ENCODE measurements at regions not wholly inside any gene's neighbourhood (a gene's known extent, or its start where the extent isn't known, plus 50 kb on each side); places are given as distances from the start of the nearest gene placed in this dataset.

GRCh38 chr16:86101137-86101896 is 202.4 kb downstream of the IRF8 start:
- DNase-seq (ENCODE audit: extremely low read depth, low read depth), result no peak
- no peak for TF ChIP-seq CTCF (IDR thresholded peaks at IDR 0.05; ENCODE audit: low read depth, low read length, missing control alignments)
- no peak overlapping the region for H3K4me3 ChIP-seq (replicated peaks; ENCODE audit: low read depth, low read length)

GRCh38 chr16:86101897-86102157 is 202.9 kb downstream of the IRF8 start:
- no peak for DNase-seq (ENCODE audit: extremely low read depth, low read depth)
- H3K4me3 ChIP-seq (replicated peaks; ENCODE audit: low read depth, low read length), result no peak overlapping the region
- TF ChIP-seq CTCF (IDR thresholded peaks at IDR 0.05; ENCODE audit: low read depth, low read length, missing control alignments), result no peak

GRCh38 chr16:86103320-86103719 is 204.4 kb downstream of the IRF8 start:
- no peak overlapping the region for H3K4me3 ChIP-seq (replicated peaks; ENCODE audit: low read depth, low read length)
- TF ChIP-seq CTCF (IDR thresholded peaks at IDR 0.05; ENCODE audit: low read depth, low read length, missing control alignments), result no peak
- DNase-seq (ENCODE audit: extremely low read depth, low read depth), result no peak

GRCh38 chr16:86104537-86105048 is 205.6 kb downstream of the IRF8 start:
- no peak for TF ChIP-seq CTCF (IDR thresholded peaks at IDR 0.05; ENCODE audit: low read depth, low read length, missing control alignments)
- no peak overlapping the region for H3K4me3 ChIP-seq (replicated peaks; ENCODE audit: low read depth, low read length)
- DNase-seq (ENCODE audit: extremely low read depth, low read depth), result no peak

GRCh38 chr16:86107215-86107825 is 208.4 kb downstream of the IRF8 start:
- no peak for DNase-seq (ENCODE audit: extremely low read depth, low read depth)

GRCh38 chr16:86108062-86108461 is 209.1 kb downstream of the IRF8 start:
- TF ChIP-seq CTCF (IDR thresholded peaks at IDR 0.05; ENCODE audit: low read depth, low read length, missing control alignments), result no peak
- no peak for DNase-seq (ENCODE audit: extremely low read depth, low read depth)
- no peak overlapping the region for H3K4me3 ChIP-seq (replicated peaks; ENCODE audit: low read depth, low read length)

More at GRCh38 chr16:86107215-86107825, 208.4 kb downstream of the IRF8 start:
- H3K4me3 ChIP-seq (replicated peaks; ENCODE audit: low read depth, low read length), result no peak overlapping the region
- no peak for TF ChIP-seq CTCF (IDR thresholded peaks at IDR 0.05; ENCODE audit: low read depth, low read length, missing control alignments)
